H9 (cell line): ENCODE measurements at regions not wholly inside any gene's neighbourhood (a gene's known extent, or its start where the extent isn't known, plus 50 kb on each side); places are given as distances from the start of the nearest gene placed in this dataset.

Source experiments
- DNase-seq: peaks from one replicate; pipeline ENCODE4 v3.0.0-alpha.2; 2017
- H2AFZ ChIP-seq: one replicate; pipeline ENCODE4 v1.6.1; 2013; ENCODE audit warnings: mild to moderate bottlenecking, low read length, control low read depth, moderate library complexity
- H2AK5ac ChIP-seq: 2 replicates; pipeline ENCODE4 v1.6.1; 2013; ENCODE audit warnings: low read length, control low read depth, mixed read lengths; ENCODE audit not compliant: insufficient read length
- H2BK120ac ChIP-seq: one replicate; pipeline ENCODE4 v1.6.1; 2013; ENCODE audit warnings: low read depth, mild to moderate bottlenecking, low read length, control low read depth, inconsistent platforms; ENCODE audit not compliant: poor library complexity, severe bottlenecking
- H2BK12ac ChIP-seq: 2 replicates; pipeline ENCODE4 v1.6.1; 2013; ENCODE audit warnings: low read length, control low read depth, mixed read lengths, low read depth; ENCODE audit not compliant: insufficient read length
- H2BK15ac ChIP-seq: 2 replicates; pipeline ENCODE4 v1.6.1; 2013; ENCODE audit warnings: low read depth, low read length, control low read depth
- H2BK20ac ChIP-seq: one replicate; pipeline ENCODE4 v1.6.1; 2013; ENCODE audit warnings: low read depth, mild to moderate bottlenecking, low read length, control low read depth, inconsistent platforms; ENCODE audit not compliant: poor library complexity, severe bottlenecking
- H2BK5ac ChIP-seq: 2 replicates; pipeline ENCODE4 v1.6.1; 2013; ENCODE audit warnings: low read length, control low read depth, mixed read lengths; ENCODE audit not compliant: insufficient read length
- H3K14ac ChIP-seq: 2 replicates; pipeline ENCODE4 v1.6.1; 2013; ENCODE audit warnings: low read length, control low read depth; ENCODE audit not compliant: insufficient read depth
- H3K18ac ChIP-seq: 2 replicates; pipeline ENCODE4 v1.6.1; 2013; ENCODE audit warnings: low read depth, mild to moderate bottlenecking, mixed read lengths, low read length, control low read depth; ENCODE audit not compliant: insufficient read length
- H3K23ac ChIP-seq: 2 replicates; pipeline ENCODE4 v1.6.1; 2013; ENCODE audit warnings: low read length, control low read depth, mixed read lengths, low read depth; ENCODE audit not compliant: insufficient read length
- H3K23me2 ChIP-seq: 2 replicates; pipeline ENCODE4 v1.6.1; 2013; ENCODE audit warnings: low read depth, mild to moderate bottlenecking, mixed read lengths, low read length, control low read depth; ENCODE audit not compliant: insufficient read length, poor library complexity, severe bottlenecking
- H3K27ac ChIP-seq: 2 replicates; pipeline ENCODE4 v1.5.1; 2013; ENCODE audit warnings: low read length, control low read depth, mixed read lengths, low read depth; ENCODE audit not compliant: insufficient read length
- H3K27me3 ChIP-seq: 2 replicates; pipeline ENCODE4 v1.6.1; 2013; ENCODE audit warnings: low read length, control low read depth, inconsistent platforms; ENCODE audit not compliant: insufficient read depth
- H3K4ac ChIP-seq: 2 replicates; pipeline ENCODE4 v1.6.1; 2013; ENCODE audit warnings: low read depth, mild to moderate bottlenecking, control low read depth, inconsistent platforms, low read length, moderate library complexity
- H3K4me1 ChIP-seq: 2 replicates; pipeline ENCODE4 v1.6.1; 2013; ENCODE audit warnings: low read length, control low read depth, inconsistent platforms; ENCODE audit not compliant: insufficient read depth
- H3K4me2 ChIP-seq: 2 replicates; pipeline ENCODE4 v1.6.1; 2013; ENCODE audit warnings: low read length, control low read depth, mixed read lengths; ENCODE audit not compliant: insufficient read length, insufficient read depth
- H3K56ac ChIP-seq: 2 replicates; pipeline ENCODE4 v1.6.1; 2013; ENCODE audit warnings: low read depth, mild to moderate bottlenecking, mixed read lengths, low read length, control low read depth; ENCODE audit not compliant: insufficient read length
- H3K79me1 ChIP-seq: 2 replicates; pipeline ENCODE4 v1.6.1; 2013; ENCODE audit warnings: low read depth, mild to moderate bottlenecking, moderate library complexity, low read length, control low read depth, inconsistent platforms; ENCODE audit not compliant: insufficient read depth, poor library complexity, severe bottlenecking
- H3K79me2 ChIP-seq: 2 replicates; pipeline ENCODE4 v1.6.1; 2013; ENCODE audit warnings: low read length, control low read depth, inconsistent platforms; ENCODE audit not compliant: insufficient read depth
- H3K9ac ChIP-seq: 2 replicates; pipeline ENCODE4 v1.6.1; 2013; ENCODE audit warnings: low read length, control low read depth, mixed read lengths; ENCODE audit not compliant: insufficient read length; ENCODE audit errors: extremely low read depth
- H3K9me3 ChIP-seq: one replicate; pipeline ENCODE4 v1.6.1; 2013; ENCODE audit warnings: low read depth, low read length, inconsistent platforms; ENCODE audit not compliant: control insufficient read depth
- H3T11ph ChIP-seq: one replicate; pipeline ENCODE4 v1.6.1; 2013; ENCODE audit warnings: mild to moderate bottlenecking, low read length, control low read depth, inconsistent platforms
- H4K20me1 ChIP-seq: one replicate; pipeline ENCODE4 v1.6.1; 2013; ENCODE audit not compliant: control insufficient read depth, insufficient read length, insufficient read depth
- H4K5ac ChIP-seq: 2 replicates; pipeline ENCODE4 v1.6.1; 2013; ENCODE audit warnings: low read depth, mild to moderate bottlenecking, mixed read lengths, low read length, control low read depth; ENCODE audit not compliant: insufficient read length
- H4K8ac ChIP-seq: replicated peaks from 2 replicates; pipeline ENCODE4 v1.6.1; 2013; ENCODE audit warnings: low read length, control low read depth, mixed read lengths, low read depth; ENCODE audit not compliant: insufficient read length
- H4K91ac ChIP-seq: 2 replicates; pipeline ENCODE4 v1.6.1; 2013; ENCODE audit warnings: low read depth, mild to moderate bottlenecking, moderate library complexity, mixed read lengths, low read length, control low read depth; ENCODE audit not compliant: insufficient read length
- H3K27ac Mint-ChIP-seq, 3 experiments: 2 replicates in 2 of 3; 3 replicates in 1 of 3; pipeline ENCODE4 v1.8.0; 2020 to 2021; ENCODE audit warnings: mixed read lengths in 3 of 3, mild to moderate bottlenecking in 1 of 3, moderate library complexity in 1 of 3
- H3K27me3 Mint-ChIP-seq: 2 replicates; pipeline ENCODE4 v1.8.0; 2021; ENCODE audit warnings: low read depth, mild to moderate bottlenecking, moderate library complexity, mixed read lengths
- H3K36me3 Mint-ChIP-seq, 3 experiments: 2 replicates in 2 of 3; 3 replicates in 1 of 3; pipeline ENCODE4 v1.8.0; 2020 to 2021; ENCODE audit warnings: low read depth in 3 of 3, mixed read lengths in 3 of 3; ENCODE audit not compliant: insufficient read depth in 1 of 3
- H3K4me1 Mint-ChIP-seq, 2 experiments: 2 replicates each; pipeline ENCODE4 v1.8.0; 2020; ENCODE audit warnings: mixed read lengths in 2 of 2
- H3K4me3 Mint-ChIP-seq, 2 experiments: 2 replicates in 1 of 2; 3 replicates in 1 of 2; pipeline ENCODE4 v1.8.0; 2020 to 2021; ENCODE audit warnings: mild to moderate bottlenecking in 2 of 2, mixed read lengths in 2 of 2, moderate library complexity in 1 of 2
- H3K9me3 Mint-ChIP-seq, 2 experiments: 2 replicates in 1 of 2; 3 replicates in 1 of 2; pipeline ENCODE4 v1.8.0; 2020; ENCODE audit warnings: mild to moderate bottlenecking in 2 of 2, mixed read lengths in 2 of 2, moderate library complexity in 1 of 2
- CTCF ChIP-seq: fragments of 200-600 bp; sonication (generic); conservative IDR thresholded peaks from 3 replicates; pipeline ENCODE4 v1.8.0; 2021; ENCODE audit warnings: antibody characterized with exemption, mild to moderate bottlenecking
- WGBS: extraction: QIAGEN DNeasy Blood & Tissue Kit; methylation state at CpG from one replicate; pipeline ENCODE4 v1.1.7; 2013; ENCODE audit warnings: missing lambda C conversion rate, low lambda C conversion rate, mixed read lengths; ENCODE audit not compliant: insufficient read length; ENCODE audit errors: extremely low coverage; 5-methylcytosine and 5-hydroxymethylcytosine counted together

GRCh38 chr14:86787717-86788116, 1205.3 kb downstream of the GALC start:
- Histone ChIP-seq H3K4ac (no peak overlapping the region), H3K18ac (no peak overlapping the region), H2AK5ac (no peak overlapping the region), H3K23ac (no peak overlapping the region), H2BK12ac (no peak overlapping the region), H3K79me1 (no peaks in the 10 kb centered on the region), H3K56ac (no peak overlapping the region), H2AFZ (no peak overlapping the region), H4K91ac (no peak overlapping the region), H3K4me2 (no peak overlapping the region), H2BK15ac (no peak overlapping the region), H3T11ph (no peak overlapping the region), H3K79me2 (no peaks in the 10 kb centered on the region), H3K27ac (no peak overlapping the region), H4K5ac (no peak overlapping the region), H2BK20ac (no peak overlapping the region), H2BK5ac (no peak overlapping the region), H3K9me3 (no peaks in the 10 kb centered on the region), H3K27me3 (no peaks in the 10 kb centered on the region), H3K23me2 (no peaks in the 10 kb centered on the region), H2BK120ac (no peak overlapping the region), H4K20me1 (no peaks in the 10 kb centered on the region), H3K14ac (no peak overlapping the region), H3K9ac (no peak overlapping the region), H3K4me1 (no peaks in the 10 kb centered on the region), H4K8ac (no peak overlapping the region)
- no CpG with 5 or more reads among the region's 3 CpGs for WGBS
- Mint-ChIP-seq H3K4me1 (peaks cover 5% of the 10 kb centered on the region in 2 experiments; a peak in 1 of 4 replicates), H3K27me3 (no peaks in the 10 kb centered on the region; the same call in 1 of the 2 replicates), H3K36me3 (peaks cover 0 to 7% (median 4%) of the 10 kb centered on the region in 3 experiments; a peak in 3 of 7 replicates), H3K9me3 (peaks cover 0 to 11% of the 10 kb centered on the region in 2 experiments; a peak in 3 of 5 replicates), H3K27ac (no peak overlapping the region), H3K4me3 (no peak overlapping the region)
- no peak for DNase-seq
- no peak for TF ChIP-seq CTCF
